GM23338 (cell line): ENCODE measurements at regions not wholly inside any gene's neighbourhood (a gene's known extent, or its start where the extent isn't known, plus 50 kb on each side); places are given as distances from the start of the nearest gene placed in this dataset.

ENCODE experiments used
- ATAC-seq: fragments of 200-7000 bp; cut with Tn5 transposase; 3 replicates; pipeline ENCODE4 v1.9.1; 2020
- DNase-seq: peaks from one replicate; pipeline ENCODE4 v3.0.0-alpha.2; 2015; ENCODE audit warnings: low spot score
- H2AFZ ChIP-seq: fragments of 200-600 bp; sonication (generic); 2 replicates; pipeline ENCODE4 v1.8.0; 2016; ENCODE audit warnings: antibody characterized with exemption, mild to moderate bottlenecking, moderate library complexity
- H3F3A ChIP-seq: fragments of 200-600 bp; sonication (generic); replicated peaks from 2 replicates; pipeline ENCODE4 v1.8.0; 2017; ENCODE audit warnings: antibody characterized with exemption, mixed run types, low read depth
- H3K27ac ChIP-seq: fragments of 200-600 bp; sonication (generic); 2 replicates; pipeline ENCODE4 v1.6.1; 2016; ENCODE audit warnings: low read depth
- H3K27me3 ChIP-seq: fragments of 200-600 bp; sonication (generic); 2 replicates; pipeline ENCODE4 v1.8.0; 2016; ENCODE audit warnings: mild to moderate bottlenecking, mixed run types, moderate library complexity; ENCODE audit not compliant: insufficient read depth
- H3K36me3 ChIP-seq: fragments of 200-600 bp; sonication (generic); 2 replicates; pipeline ENCODE4 v1.8.0; 2016; ENCODE audit warnings: mild to moderate bottlenecking; ENCODE audit not compliant: insufficient read depth
- H3K4me1 ChIP-seq: fragments of 200-600 bp; sonication (generic); 2 replicates; pipeline ENCODE4 v1.8.0; 2016; ENCODE audit warnings: mild to moderate bottlenecking, moderate library complexity; ENCODE audit not compliant: insufficient read depth
- H3K4me2 ChIP-seq: fragments of 200-600 bp; sonication (generic); 2 replicates; pipeline ENCODE4 v1.7.1; 2017; ENCODE audit warnings: mixed run types
- H3K4me3 ChIP-seq: fragments of 200-600 bp; sonication (generic); 2 replicates; pipeline ENCODE4 v1.6.1; 2016; ENCODE audit warnings: mixed run types
- H3K79me2 ChIP-seq: fragments of 200-600 bp; sonication (generic); replicated peaks from 2 replicates; pipeline ENCODE4 v1.8.0; 2017; ENCODE audit warnings: mild to moderate bottlenecking; ENCODE audit not compliant: insufficient read depth
- H3K9me2 ChIP-seq: fragments of 200-600 bp; sonication (generic); 2 replicates; pipeline ENCODE4 v1.8.0; 2017; ENCODE audit not compliant: insufficient read depth
- H4K20me1 ChIP-seq: fragments of 200-600 bp; sonication (generic); replicated peaks from 2 replicates; pipeline ENCODE4 v1.8.0; 2017; ENCODE audit warnings: mild to moderate bottlenecking; ENCODE audit not compliant: insufficient read depth
- H3K27ac Mint-ChIP-seq: 2 replicates; pipeline ENCODE4 v1.8.0; 2020; ENCODE audit warnings: inconsistent platforms, mild to moderate bottlenecking, moderate library complexity, mixed read lengths
- H3K27me3 Mint-ChIP-seq: 3 replicates; pipeline ENCODE4 v1.8.0; 2022; ENCODE audit warnings: low read depth, mild to moderate bottlenecking, moderate library complexity, mixed read lengths, inconsistent platforms; ENCODE audit not compliant: insufficient read depth, poor library complexity
- H3K36me3 Mint-ChIP-seq: 3 replicates; pipeline ENCODE4 v1.8.0; 2021; ENCODE audit warnings: low read depth, mild to moderate bottlenecking, inconsistent platforms, moderate library complexity, mixed read lengths
- H3K4me1 Mint-ChIP-seq: 3 replicates; pipeline ENCODE4 v1.8.0; 2020; ENCODE audit warnings: mild to moderate bottlenecking, inconsistent platforms, mixed read lengths
- H3K4me3 Mint-ChIP-seq: 3 replicates; pipeline ENCODE4 v1.8.0; 2021; ENCODE audit warnings: moderate library complexity, mild to moderate bottlenecking, inconsistent platforms, mixed read lengths
- H3K9me3 Mint-ChIP-seq: 3 replicates; pipeline ENCODE4 v1.8.0; 2020; ENCODE audit warnings: moderate library complexity, mild to moderate bottlenecking, inconsistent platforms, mixed read lengths
- CREB1 ChIP-seq: fragments of 250-450 bp; sonication (Bioruptor Pico); IDR thresholded peaks from 2 replicates; pipeline ENCODE4 v1.5.0; 2020; ENCODE audit warnings: low read depth, mild to moderate bottlenecking, moderate library complexity
- EZH2 ChIP-seq: fragments of 200-600 bp; sonication (generic); IDR thresholded peaks from one replicate; pipeline ENCODE4 v1.8.0; 2017; ENCODE audit warnings: antibody characterized with exemption, mild to moderate bottlenecking, low read depth; ENCODE audit not compliant: unreplicated experiment
- EZH2phosphoT487 ChIP-seq: fragments of 200-600 bp; sonication (generic); IDR thresholded peaks from one replicate; pipeline ENCODE4 v1.8.1; 2018; ENCODE audit warnings: antibody characterized with exemption; ENCODE audit not compliant: unreplicated experiment
- JUNB ChIP-seq: IDR thresholded peaks from one replicate; pipeline ENCODE4 v1.6.1; 2016; ENCODE audit warnings: antibody characterized with exemption; ENCODE audit not compliant: unreplicated experiment
- NANOG ChIP-seq: IDR thresholded peaks from 2 replicates; pipeline ENCODE4 v1.6.1; 2016; ENCODE audit warnings: antibody characterized with exemption, borderline replicate concordance
- POLR2AphosphoS5 ChIP-seq: IDR thresholded peaks from 2 replicates; pipeline ENCODE4 v1.6.1; 2016; ENCODE audit warnings: antibody characterized with exemption, low read depth
- REST ChIP-seq: IDR thresholded peaks from one replicate; pipeline ENCODE4 v1.6.1; 2018; ENCODE audit warnings: antibody characterized with exemption; ENCODE audit not compliant: unreplicated experiment
- STAT1 ChIP-seq: IDR thresholded peaks from one replicate; pipeline ENCODE4 v1.6.1; 2016; ENCODE audit warnings: antibody characterized with exemption; ENCODE audit not compliant: unreplicated experiment
- ZNF114 ChIP-seq: fragments of 250-450 bp; sonication (Bioruptor Pico); IDR thresholded peaks from 2 replicates; pipeline ENCODE4 v1.5.0; 2020; ENCODE audit warnings: mild to moderate bottlenecking, moderate library complexity
- ZNF331 ChIP-seq: fragments of 250-450 bp; sonication (Bioruptor Pico); IDR thresholded peaks from 2 replicates; pipeline ENCODE4 v1.5.0; 2020; ENCODE audit warnings: low read depth, mild to moderate bottlenecking, moderate library complexity
- ZNF462 ChIP-seq: fragments of 250-450 bp; sonication (Bioruptor Pico); IDR thresholded peaks from 2 replicates; pipeline ENCODE4 v1.5.0; 2020; ENCODE audit warnings: mild to moderate bottlenecking, moderate library complexity
- TF ChIP-seq, protein P1 (sequence below): IDR thresholded peaks from 2 replicates; pipeline ENCODE4 v1.6.1; 2016; ENCODE audit warnings: antibody characterized with exemption
- TF ChIP-seq, protein P2 (sequence below), 2 experiments: fragments of 200-600 bp in 1 of 2; sonication (generic) in 1 of 2; conservative IDR thresholded peaks; 2 replicates each; pipeline versions ENCODE4 v1.5.1 to v1.6.1; 2016 to 2017; ENCODE audit warnings: antibody characterized with exemption in 2 of 2, low read depth in 2 of 2, mild to moderate bottlenecking in 2 of 2, moderate library complexity in 1 of 2

- Histone ChIP-seq H3F3A (no peaks in the 10 kb centered on the region), H3K36me3 (no peaks in the 10 kb centered on the region), H3K9me2 (peaks cover 4% of the 10 kb centered on the region; the same call in 1 of the 2 replicates), H4K20me1 (no peaks in the 10 kb centered on the region), H3K4me3 (no peak overlapping the region), H2AFZ (no peak overlapping the region), H3K27me3 (no peaks in the 10 kb centered on the region), H3K27ac (no peak overlapping the region), H3K79me2 (no peaks in the 10 kb centered on the region), H3K4me2 (no peak overlapping the region), H3K4me1 (peaks cover 14% of the 10 kb centered on the region)
- H3K9me3 Mint-ChIP-seq: no peaks in the 10 kb centered on the region
- no peaks in the 10 kb centered on the region for H3K27me3 Mint-ChIP-seq
- no peak overlapping the region for H3K4me3 Mint-ChIP-seq
- TF ChIP-seq NANOG (no peak), POLR2AphosphoS5 (no peak), EZH2phosphoT487 (no peak), REST (no peak), ZNF462 (no peak), EZH2 (no peak), CREB1 (no peak), ZNF331 (CRISPR knock-in tag) (no peak), STAT1 (no peak), ZNF114 (CRISPR knock-in tag) (no peak), JUNB (no peak)
- TF ChIP-seq, protein P1, sequence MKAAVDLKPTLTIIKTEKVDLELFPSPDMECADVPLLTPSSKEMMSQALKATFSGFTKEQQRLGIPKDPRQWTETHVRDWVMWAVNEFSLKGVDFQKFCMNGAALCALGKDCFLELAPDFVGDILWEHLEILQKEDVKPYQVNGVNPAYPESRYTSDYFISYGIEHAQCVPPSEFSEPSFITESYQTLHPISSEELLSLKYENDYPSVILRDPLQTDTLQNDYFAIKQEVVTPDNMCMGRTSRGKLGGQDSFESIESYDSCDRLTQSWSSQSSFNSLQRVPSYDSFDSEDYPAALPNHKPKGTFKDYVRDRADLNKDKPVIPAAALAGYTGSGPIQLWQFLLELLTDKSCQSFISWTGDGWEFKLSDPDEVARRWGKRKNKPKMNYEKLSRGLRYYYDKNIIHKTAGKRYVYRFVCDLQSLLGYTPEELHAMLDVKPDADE: no peak
- TF ChIP-seq, protein P2, sequence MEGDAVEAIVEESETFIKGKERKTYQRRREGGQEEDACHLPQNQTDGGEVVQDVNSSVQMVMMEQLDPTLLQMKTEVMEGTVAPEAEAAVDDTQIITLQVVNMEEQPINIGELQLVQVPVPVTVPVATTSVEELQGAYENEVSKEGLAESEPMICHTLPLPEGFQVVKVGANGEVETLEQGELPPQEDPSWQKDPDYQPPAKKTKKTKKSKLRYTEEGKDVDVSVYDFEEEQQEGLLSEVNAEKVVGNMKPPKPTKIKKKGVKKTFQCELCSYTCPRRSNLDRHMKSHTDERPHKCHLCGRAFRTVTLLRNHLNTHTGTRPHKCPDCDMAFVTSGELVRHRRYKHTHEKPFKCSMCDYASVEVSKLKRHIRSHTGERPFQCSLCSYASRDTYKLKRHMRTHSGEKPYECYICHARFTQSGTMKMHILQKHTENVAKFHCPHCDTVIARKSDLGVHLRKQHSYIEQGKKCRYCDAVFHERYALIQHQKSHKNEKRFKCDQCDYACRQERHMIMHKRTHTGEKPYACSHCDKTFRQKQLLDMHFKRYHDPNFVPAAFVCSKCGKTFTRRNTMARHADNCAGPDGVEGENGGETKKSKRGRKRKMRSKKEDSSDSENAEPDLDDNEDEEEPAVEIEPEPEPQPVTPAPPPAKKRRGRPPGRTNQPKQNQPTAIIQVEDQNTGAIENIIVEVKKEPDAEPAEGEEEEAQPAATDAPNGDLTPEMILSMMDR (conservative IDR thresholded peaks at IDR 0.05; ENCODE audit: low read depth in 2 of 2): no peak
- ATAC-seq (no peak), DNase-seq (no peak)
- H3K36me3 Mint-ChIP-seq: no peaks in the 10 kb centered on the region
- H3K4me1 Mint-ChIP-seq: peaks cover 7% of the 10 kb centered on the region
- no peak overlapping the region for H3K27ac Mint-ChIP-seq
These were observed 77.6 kb downstream of the COX18 start for GRCh38 chr4:72991873-72992272.
